Neural cell (in vitro differentiated cells): ENCODE measurements at regions not wholly inside any gene's neighbourhood (a gene's known extent, or its start where the extent isn't known, plus 50 kb on each side); places are given as distances from the start of the nearest gene placed in this dataset.

Source experiments
- H2AFZ ChIP-seq: fragments of 200-600, 300-800 bp; sonication (generic), shearing (Covaris generic); 2 replicates; pipeline ENCODE4 v1.6.0; 2014; ENCODE audit warnings: low read depth, mild to moderate bottlenecking, antibody characterized with exemption, low read length, moderate library complexity
- H3F3A ChIP-seq: fragments of 200-600 bp; shearing (Covaris generic); 2 replicates; pipeline ENCODE4 v1.6.1; 2016; ENCODE audit warnings: mild to moderate bottlenecking, moderate library complexity, mixed read lengths, antibody characterized with exemption, low read length; ENCODE audit not compliant: insufficient read depth, poor library complexity, severe bottlenecking
- H3K27ac ChIP-seq: fragments of 200-600, 300-800 bp; sonication (generic), shearing (Covaris generic); 2 replicates; pipeline ENCODE4 v1.5.1; 2014; ENCODE audit warnings: mild to moderate bottlenecking, low read length, moderate library complexity
- H3K27me3 ChIP-seq: fragments of 300-800, 200-600 bp; sonication (generic), shearing (Covaris generic); 2 replicates; pipeline ENCODE4 v1.6.0; 2014; ENCODE audit warnings: mild to moderate bottlenecking, low read depth, low read length, moderate library complexity; ENCODE audit not compliant: insufficient read depth
- H3K36me3 ChIP-seq: fragments of 300-800, 200-600 bp; sonication (generic), shearing (Covaris generic); 2 replicates; pipeline ENCODE4 v1.5.1; 2014; ENCODE audit warnings: mild to moderate bottlenecking, antibody characterized with exemption, low read length, moderate library complexity; ENCODE audit not compliant: insufficient read depth
- H3K4me2 ChIP-seq: fragments of 300-800, 200-600 bp; sonication (generic), shearing (Covaris generic); 2 replicates; pipeline ENCODE4 v1.6.0; 2014; ENCODE audit warnings: mild to moderate bottlenecking, low read length
- H3K4me3 ChIP-seq: fragments of 300-800, 200-600 bp; sonication (generic), shearing (Covaris generic); 2 replicates; pipeline ENCODE4 v1.5.1; 2014; ENCODE audit warnings: mild to moderate bottlenecking, low read length, moderate library complexity
- H3K79me2 ChIP-seq: fragments of 200-600 bp; shearing (Covaris generic); replicated peaks from 2 replicates; pipeline ENCODE4 v1.6.0; 2014; ENCODE audit warnings: mild to moderate bottlenecking, low read length, moderate library complexity; ENCODE audit not compliant: insufficient read depth
- H3K9ac ChIP-seq: fragments of 300-800, 200-600 bp; sonication (generic), shearing (Covaris generic); 2 replicates; pipeline ENCODE4 v1.6.1; 2016; ENCODE audit warnings: mild to moderate bottlenecking, low read length, mixed read lengths
- H3K9me2 ChIP-seq: fragments of 200-600 bp; shearing (Covaris generic); 2 replicates; pipeline ENCODE4 v1.6.1; 2016; ENCODE audit warnings: mild to moderate bottlenecking, low read length, mixed read lengths; ENCODE audit not compliant: insufficient read depth
- H3K9me3 ChIP-seq: fragments of 200-600, 300-800 bp; sonication (generic), shearing (Covaris generic); 2 replicates; pipeline ENCODE4 v1.6.1; 2016; ENCODE audit warnings: mild to moderate bottlenecking, mixed run types, low read length, moderate library complexity, mixed read lengths
- H4K20me1 ChIP-seq: fragments of 200-600 bp; shearing (Covaris generic); 2 replicates; pipeline ENCODE4 v1.6.1; 2016; ENCODE audit warnings: mild to moderate bottlenecking, mixed run types; ENCODE audit not compliant: insufficient read depth
- CTCF ChIP-seq: fragments of 450-650 bp; IDR thresholded peaks from 2 replicates; pipeline ENCODE4 v1.5.1; 2014; ENCODE audit warnings: antibody characterized with exemption, mild to moderate bottlenecking, moderate library complexity; ENCODE audit not compliant: poor library complexity, severe bottlenecking
- EP300 ChIP-seq: fragments of 450-650 bp; conservative IDR thresholded peaks from 2 replicates; pipeline ENCODE4 v1.6.1; 2014; ENCODE audit warnings: antibody characterized with exemption, mild to moderate bottlenecking, moderate library complexity; ENCODE audit not compliant: poor library complexity, severe bottlenecking
- EZH2 ChIP-seq: fragments of 200-600, 300-800 bp; shearing (Covaris generic), sonication (generic); IDR thresholded peaks from 2 replicates; pipeline ENCODE4 v1.6.1; 2014; ENCODE audit warnings: antibody characterized with exemption, low read length, borderline replicate concordance, mild to moderate bottlenecking; ENCODE audit not compliant: insufficient read depth, poor library complexity, severe bottlenecking
- MXI1 ChIP-seq: fragments of 450-650 bp; conservative IDR thresholded peaks from 2 replicates; pipeline ENCODE4 v1.6.1; 2014; ENCODE audit warnings: antibody characterized with exemption, mild to moderate bottlenecking; ENCODE audit not compliant: poor library complexity, severe bottlenecking
- POLR2AphosphoS5 ChIP-seq: IDR thresholded peaks from 2 replicates; pipeline ENCODE4 v1.6.1; 2012
- RAD21 ChIP-seq: fragments of 450-650 bp; conservative IDR thresholded peaks from 2 replicates; pipeline ENCODE4 v1.6.1; 2014; ENCODE audit warnings: antibody characterized with exemption, mild to moderate bottlenecking, moderate library complexity
- REST ChIP-seq: IDR thresholded peaks from 2 replicates; pipeline ENCODE4 v1.6.1; 2012; ENCODE audit warnings: borderline replicate concordance
- SMC3 ChIP-seq: fragments of 450-650 bp; conservative IDR thresholded peaks from 2 replicates; pipeline ENCODE4 v1.6.1; 2014; ENCODE audit warnings: antibody characterized with exemption, mild to moderate bottlenecking, moderate library complexity; ENCODE audit not compliant: poor library complexity
- TAF1 ChIP-seq: IDR thresholded peaks from 2 replicates; pipeline ENCODE4 v1.6.1; 2012; ENCODE audit warnings: low read depth

GRCh38 chr10:42973411-42973810, 103.5 kb upstream of the RET start:
- Histone ChIP-seq H3K9me2 (no peaks in the 10 kb centered on the region), H4K20me1 (no peaks in the 10 kb centered on the region), H3K27ac (no peak overlapping the region), H3F3A (no peaks in the 10 kb centered on the region), H3K4me2 (no peak overlapping the region), H3K9ac (no peak overlapping the region), H3K79me2 (no peaks in the 10 kb centered on the region), H3K27me3 (no peaks in the 10 kb centered on the region), H3K9me3 (no peaks in the 10 kb centered on the region), H2AFZ (no peak overlapping the region), H3K36me3 (no peaks in the 10 kb centered on the region), H3K4me3 (no peak overlapping the region)
- no peak for TF ChIP-seq RAD21
- no peak for TF ChIP-seq SMC3
- TF ChIP-seq EP300 = no peak
- no peak for TF ChIP-seq EZH2
- TF ChIP-seq CTCF = no peak
- no peak for TF ChIP-seq TAF1
- TF ChIP-seq POLR2AphosphoS5 = no peak
- TF ChIP-seq REST = no peak
- TF ChIP-seq MXI1 = no peak

DNA sequence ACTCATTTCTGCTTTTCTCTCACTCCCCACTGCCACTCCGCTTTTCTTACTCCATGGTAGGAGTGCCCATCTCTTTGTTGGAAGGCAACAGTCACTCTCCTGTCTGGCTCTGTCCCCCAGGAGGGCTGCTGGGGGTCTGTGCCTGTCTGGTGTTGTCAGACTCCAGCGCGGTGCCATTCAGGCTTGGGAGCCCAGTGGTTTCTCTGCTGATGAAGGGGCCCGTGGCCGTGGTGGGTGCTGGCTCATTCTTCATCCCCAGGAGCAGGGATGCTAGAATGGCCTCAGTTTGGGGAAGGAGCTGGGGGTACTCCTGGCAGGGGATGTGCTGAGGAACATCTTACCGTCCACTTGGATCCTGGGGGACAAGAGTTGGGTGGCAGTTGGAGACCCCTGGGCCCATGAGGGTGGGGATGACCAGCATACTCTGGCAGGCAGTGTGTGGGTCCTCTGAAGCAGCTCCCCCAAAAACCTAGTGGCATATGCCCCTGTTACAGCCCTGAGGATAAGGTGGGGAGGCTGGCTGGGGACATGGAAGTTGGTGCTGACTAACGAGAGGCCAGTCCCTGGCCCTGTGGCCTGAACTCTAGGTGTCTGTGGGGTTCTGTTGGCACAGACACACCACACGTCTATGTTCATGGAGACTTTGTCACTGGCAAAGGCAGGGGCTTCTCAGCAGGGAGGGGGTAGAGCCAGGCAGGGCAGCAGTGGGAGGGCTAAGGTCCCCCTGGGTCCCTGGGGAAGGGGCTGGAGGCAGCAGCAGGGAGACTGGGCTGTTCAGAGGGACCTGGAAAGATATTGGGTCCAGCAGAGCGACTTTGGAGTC, 102.8 kb upstream of the RET start:
- H3K4me2 ChIP-seq = no peak overlapping the region
- H3K79me2 ChIP-seq = no peaks in the 10 kb centered on the region
- H3K27ac ChIP-seq = no peak overlapping the region
- no peaks in the 10 kb centered on the region for H3K27me3 ChIP-seq
- no peaks in the 10 kb centered on the region for H4K20me1 ChIP-seq
- H3K4me3 ChIP-seq = no peak overlapping the region
- H3K9me2 ChIP-seq = no peaks in the 10 kb centered on the region
- H3K36me3 ChIP-seq = no peaks in the 10 kb centered on the region
- H3K9me3 ChIP-seq = no peaks in the 10 kb centered on the region
- H2AFZ ChIP-seq = no peak overlapping the region
- TF ChIP-seq TAF1 (no peak), EP300 (no peak), MXI1 (no peak), CTCF (no peak), POLR2AphosphoS5 (no peak), RAD21 (no peak), SMC3 (no peak), EZH2 (no peak), REST (no peak)
- no peak overlapping the region for H3K9ac ChIP-seq
- H3F3A ChIP-seq = no peaks in the 10 kb centered on the region
